Fibroblast of mammary gland (primary cell): ENCODE measurements at regions not wholly inside any gene's neighbourhood (a gene's known extent, or its start where the extent isn't known, plus 50 kb on each side); places are given as distances from the start of the nearest gene placed in this dataset.

Experiments
- DNase-seq: peaks from one replicate; pipeline ENCODE4 v3.0.0-alpha.2; 2010; ENCODE audit warnings: low read depth
- H3K4me3 ChIP-seq: 2 replicates; pipeline ENCODE4 v1.5.1; 2011; ENCODE audit warnings: low read depth, mild to moderate bottlenecking, low read length, moderate library complexity; ENCODE audit not compliant: control insufficient read depth
- CTCF ChIP-seq: conservative IDR thresholded peaks from 2 replicates; pipeline ENCODE4 v1.5.1; 2011; ENCODE audit warnings: low read depth, low read length, inconsistent platforms; ENCODE audit not compliant: control insufficient read depth, insufficient read depth

GRCh38 chr12:63034601-63035000 is 99.7 kb upstream of the PPM1H start:
- no peak for DNase-seq
- TF ChIP-seq CTCF = no peak
- no peak overlapping the region for H3K4me3 ChIP-seq

- TF ChIP-seq CTCF = no peak
- H3K4me3 ChIP-seq = no peak overlapping the region
- DNase-seq = no peak
These were observed 94.7 kb upstream of the PPM1H start for GRCh38 chr12:63029676-63030075.

GRCh38 chr12:63028951-63029350 is 94.0 kb upstream of the PPM1H start:
- TF ChIP-seq CTCF = no peak
- no peak for DNase-seq
- no peak overlapping the region for H3K4me3 ChIP-seq

- H3K4me3 ChIP-seq = no peak overlapping the region
- DNase-seq = no peak
- TF ChIP-seq CTCF = no peak
These were observed 90.2 kb upstream of the PPM1H start for GRCh38 chr12:63025116-63025515.

- no peak for TF ChIP-seq CTCF
- DNase-seq = no peak
- H3K4me3 ChIP-seq = no peak overlapping the region
These were observed 89.0 kb upstream of the PPM1H start for GRCh38 chr12:63023926-63024325.

GRCh38 chr12:63021116-63021515 is 86.2 kb upstream of the PPM1H start:
- no peak overlapping the region for H3K4me3 ChIP-seq
- no peak for DNase-seq
- no peak for TF ChIP-seq CTCF

GRCh38 chr12:63020269-63020668 is 85.3 kb upstream of the PPM1H start:
- no peak for TF ChIP-seq CTCF
- no peak overlapping the region for H3K4me3 ChIP-seq
- DNase-seq = no peak
